ENCODE measurements at regions not wholly inside any gene's neighbourhood (a gene's known extent, or its start where the extent isn't known, plus 50 kb on each side); places are given as distances from the start of the nearest gene placed in this dataset.

- TF ChIP-seq CTCF (IDR thresholded peaks at IDR 0.05) (no peak), POLR2A (IDR thresholded peaks at IDR 0.05) (no peak), POLR2AphosphoS5 (IDR thresholded peaks at IDR 0.05) (no peak)
Measured at GRCh38 chr3:118707991-118708390, 326.7 kb downstream of the IGSF11 start.

Data from prostate gland (tissue), 2 donors.